DND-41 (cell line): ENCODE measurements at regions not wholly inside any gene's neighbourhood (a gene's known extent, or its start where the extent isn't known, plus 50 kb on each side); places are given as distances from the start of the nearest gene placed in this dataset.

Experiments used
- ATAC-seq: fragments of 200-7000 bp; cut with Tn5 transposase; 3 replicates; pipeline ENCODE4 v1.9.1; 2021; ENCODE audit warnings: low read depth; ENCODE audit not compliant: insufficient read depth
- DNase-seq: peaks from one replicate; pipeline ENCODE4 v3.0.0-alpha.2; 2020
- H2AFZ ChIP-seq: 2 replicates; pipeline ENCODE4 v1.6.0; 2012; ENCODE audit warnings: low read depth, low read length
- H3K27ac ChIP-seq: 2 replicates; pipeline ENCODE4 v1.5.1; 2012; ENCODE audit warnings: low read length, inconsistent platforms
- H3K27me3 ChIP-seq: fragments of 200-600 bp; sonication (generic); 2 replicates; pipeline ENCODE4 v1.6.0; 2012; ENCODE audit warnings: low read length, mild to moderate bottlenecking, inconsistent platforms; ENCODE audit not compliant: insufficient read depth, poor library complexity
- H3K36me3 ChIP-seq: 2 replicates; pipeline ENCODE4 v1.5.1; 2012; ENCODE audit warnings: low read length, inconsistent platforms; ENCODE audit not compliant: insufficient read depth
- H3K4me1 ChIP-seq: 2 replicates; pipeline ENCODE4 v1.5.1; 2012; ENCODE audit warnings: mild to moderate bottlenecking, low read length; ENCODE audit not compliant: insufficient read depth
- H3K4me2 ChIP-seq: 2 replicates; pipeline ENCODE4 v1.6.0; 2012; ENCODE audit warnings: mild to moderate bottlenecking, moderate library complexity, low read length, inconsistent platforms; ENCODE audit not compliant: insufficient read depth
- H3K4me3 ChIP-seq, 2 experiments: fragments of 200-600 bp in 1 of 2; shearing (Covaris generic) in 1 of 2; 2 replicates each; pipeline ENCODE4 v1.5.1; 2012 to 2016; ENCODE audit warnings: inconsistent platforms in 2 of 2, low read length in 2 of 2, mild to moderate bottlenecking in 2 of 2, low read depth in 1 of 2, moderate library complexity in 1 of 2
- H3K79me2 ChIP-seq: 2 replicates; pipeline ENCODE4 v1.6.0; 2012; ENCODE audit warnings: low read length, inconsistent platforms; ENCODE audit not compliant: insufficient read depth
- H3K9ac ChIP-seq: 2 replicates; pipeline ENCODE4 v1.6.0; 2012; ENCODE audit warnings: low read depth, mild to moderate bottlenecking, inconsistent platforms, low read length, moderate library complexity
- H3K9me3 ChIP-seq: 2 replicates; pipeline ENCODE4 v1.5.1; 2012; ENCODE audit warnings: low read length, moderate library complexity, mild to moderate bottlenecking, inconsistent platforms; ENCODE audit not compliant: insufficient read depth, severe bottlenecking
- H4K20me1 ChIP-seq: 2 replicates; pipeline ENCODE4 v1.6.0; 2012; ENCODE audit warnings: low read length; ENCODE audit not compliant: insufficient read depth
- CTCF ChIP-seq: IDR thresholded peaks from 2 replicates; pipeline ENCODE4 v1.5.1; 2012; ENCODE audit warnings: borderline replicate concordance, low read length, moderate library complexity, mild to moderate bottlenecking; ENCODE audit not compliant: poor library complexity, severe bottlenecking; ENCODE audit errors: extremely low read depth
- EZH2 ChIP-seq: IDR thresholded peaks from 3 replicates; pipeline ENCODE4 v1.6.1; 2012; ENCODE audit warnings: borderline replicate concordance, low read depth, mild to moderate bottlenecking, moderate library complexity, low read length, inconsistent platforms; ENCODE audit not compliant: severe bottlenecking

DNA sequence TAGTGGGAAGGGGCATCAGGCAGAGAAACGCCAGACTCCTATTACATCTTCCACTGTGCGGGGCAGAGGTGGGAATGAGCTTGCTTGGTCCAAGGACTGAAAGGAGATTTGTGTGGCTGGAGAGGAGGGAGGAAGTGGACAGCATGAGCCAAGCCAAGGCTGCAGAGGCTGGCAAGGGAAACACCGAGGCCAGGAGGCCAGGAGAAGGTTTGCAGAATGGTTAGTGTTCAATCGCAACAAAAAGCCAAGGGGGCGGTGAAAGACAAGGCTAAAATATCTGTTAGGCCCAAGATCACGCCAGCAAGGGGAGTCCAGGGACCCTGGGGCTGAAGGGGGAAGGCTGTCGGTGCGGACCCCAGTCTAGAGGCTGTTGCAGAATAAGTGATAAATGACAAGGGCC lies 75.8 kb downstream of the CPN2 start:
- Histone ChIP-seq H4K20me1 (no peaks in the 10 kb centered on the region), H3K27ac (no peak overlapping the region; the same call in 1 of the 2 replicates), H3K4me2 (no peak overlapping the region), H3K4me3 (no peak overlapping the region), H3K27me3 (no peaks in the 10 kb centered on the region), H3K79me2 (no peaks in the 10 kb centered on the region), H3K9ac (no peak overlapping the region), H3K36me3 (no peaks in the 10 kb centered on the region), H3K9me3 (no peaks in the 10 kb centered on the region), H2AFZ (no peak overlapping the region), H3K4me1 (peaks cover 16% of the 10 kb centered on the region)
- no peak for DNase-seq
- TF ChIP-seq EZH2 = no peak
- ATAC-seq = no peak

GRCh38 chr3:194275721-194276120 lies 75.4 kb downstream of the CPN2 start:
- Histone ChIP-seq H3K9ac (no peak overlapping the region), H3K27me3 (no peaks in the 10 kb centered on the region), H3K9me3 (no peaks in the 10 kb centered on the region), H3K27ac (peak overlapping the region; percentile 16; the same call in 1 of the 2 replicates), H3K79me2 (no peaks in the 10 kb centered on the region), H3K36me3 (no peaks in the 10 kb centered on the region), H3K4me3 (no peak overlapping the region), H3K4me2 (no peak overlapping the region), H3K4me1 (peaks cover 16% of the 10 kb centered on the region), H4K20me1 (no peaks in the 10 kb centered on the region), H2AFZ (no peak overlapping the region)
- ATAC-seq (no peak), DNase-seq (no peak)
- TF ChIP-seq EZH2 = no peak
- no peak for TF ChIP-seq CTCF

GRCh38 chr3:194276768-194277103 lies 74.4 kb downstream of the CPN2 start:
- H2AFZ ChIP-seq = no peak overlapping the region
- H3K4me3 ChIP-seq = no peak overlapping the region
- DNase-seq (no peak), ATAC-seq (no peak)
- H3K27ac ChIP-seq = no peak overlapping the region
- no peak overlapping the region for H3K4me2 ChIP-seq
- H3K27me3 ChIP-seq = no peaks in the 10 kb centered on the region
- peaks cover 16% of the 10 kb centered on the region for H3K4me1 ChIP-seq
- no peaks in the 10 kb centered on the region for H3K9me3 ChIP-seq
- no peaks in the 10 kb centered on the region for H3K36me3 ChIP-seq
- H4K20me1 ChIP-seq = no peaks in the 10 kb centered on the region
- no peaks in the 10 kb centered on the region for H3K79me2 ChIP-seq
- no peak for TF ChIP-seq CTCF
- TF ChIP-seq EZH2 = no peak
- no peak overlapping the region for H3K9ac ChIP-seq

DNA sequence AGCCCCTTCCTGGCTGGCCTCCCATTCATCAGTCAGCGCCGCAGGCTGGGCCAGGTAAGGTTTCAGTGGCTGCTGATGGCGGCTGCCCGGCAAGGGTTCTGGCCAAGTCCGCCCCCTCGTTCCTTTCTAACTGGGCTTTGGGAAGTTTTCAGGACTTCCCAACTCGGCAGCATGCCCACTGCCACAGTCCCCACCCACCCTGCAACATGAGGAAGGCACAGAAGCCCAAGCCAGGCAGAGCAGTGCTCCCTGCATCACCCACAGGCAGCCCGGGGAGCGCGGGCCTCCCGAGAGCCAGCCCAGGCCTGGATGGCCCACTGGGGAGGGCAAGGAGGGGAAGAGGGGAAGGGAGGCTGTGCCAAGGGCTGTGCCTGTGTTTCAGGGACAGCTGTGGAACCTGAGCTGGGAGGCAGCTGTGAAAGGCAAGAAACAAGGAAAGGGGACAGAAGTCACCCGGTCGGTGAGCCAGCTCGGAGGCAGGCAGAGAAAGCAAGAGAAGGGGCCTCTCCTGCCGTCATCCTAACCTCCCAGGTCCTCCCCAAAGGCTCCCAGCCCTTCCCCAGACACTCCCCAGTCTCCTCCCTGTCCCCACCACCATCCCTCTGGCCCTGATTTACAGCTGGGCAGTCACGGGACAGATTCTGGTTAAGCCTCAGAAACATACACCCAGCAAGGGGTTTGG lies 73.9 kb downstream of the CPN2 start:
- Histone ChIP-seq H3K9me3 (no peaks in the 10 kb centered on the region), H3K36me3 (no peaks in the 10 kb centered on the region), H2AFZ (no peak overlapping the region), H4K20me1 (no peaks in the 10 kb centered on the region), H3K4me1 (peaks cover 16% of the 10 kb centered on the region), H3K27me3 (no peaks in the 10 kb centered on the region), H3K79me2 (no peaks in the 10 kb centered on the region), H3K27ac (0 out of 2 replicates have a peak overlapping the region, but pooled peaks have one; percentile 6), H3K9ac (no peak overlapping the region), H3K4me3 (no peak overlapping the region), H3K4me2 (no peak overlapping the region)
- TF ChIP-seq EZH2 = no peak
- TF ChIP-seq CTCF = no peak
- ATAC-seq = peak; percentile 22; the same call in 1 of the 3 replicates
- no peak for DNase-seq
